GM21737 (cell line): ENCODE measurements at regions not wholly inside any gene's neighbourhood (a gene's known extent, or its start where the extent isn't known, plus 50 kb on each side); places are given as distances from the start of the nearest gene placed in this dataset.

Experiments
- ATAC-seq: cut with Tn5 transposase; IDR thresholded peaks from one replicate; pipeline ENCODE4 v1.9.1; 2021; ENCODE audit warnings: mild to moderate bottlenecking, moderate library complexity; ENCODE audit not compliant: unreplicated experiment

DNA sequence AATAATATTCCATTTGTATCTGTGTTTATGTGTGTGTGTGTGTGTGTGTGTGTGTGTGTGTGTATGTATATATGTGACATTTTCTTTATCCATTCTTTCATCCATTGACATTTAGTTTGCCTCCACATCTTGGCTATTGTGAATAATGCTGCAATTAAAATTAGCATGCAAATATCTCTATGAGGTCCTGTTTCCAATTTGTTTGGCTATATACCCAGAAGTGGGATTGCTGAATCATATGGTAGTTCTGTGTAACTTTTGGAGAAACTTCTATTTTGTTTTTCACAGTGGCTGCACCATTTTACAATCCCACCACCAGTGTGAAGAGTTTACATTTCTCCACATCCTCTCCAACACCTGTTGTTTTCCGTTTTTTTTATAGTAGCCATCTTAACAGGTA, 53.1 kb downstream of the CH25H start:
- ATAC-seq = no peak

DNA sequence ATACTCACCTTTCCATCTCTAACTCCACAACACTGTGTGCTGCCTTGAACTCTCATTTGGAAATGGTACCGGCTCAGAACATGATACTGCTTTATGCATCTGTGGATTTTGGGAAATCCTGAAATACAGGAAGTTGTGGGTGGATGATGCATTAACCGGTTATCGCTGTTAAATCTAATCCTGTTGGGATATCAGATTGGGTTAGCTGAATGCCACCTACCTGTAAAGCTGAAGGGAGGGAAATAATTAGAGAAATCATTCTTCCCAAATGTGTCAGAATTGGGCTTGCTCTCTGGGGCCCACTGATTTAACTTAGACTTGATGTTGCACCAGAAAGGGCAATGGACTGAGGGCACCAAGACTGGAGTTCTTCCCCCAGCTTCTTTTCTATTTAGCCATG, 54.0 kb downstream of the CH25H start:
- ATAC-seq = no peak

DNA sequence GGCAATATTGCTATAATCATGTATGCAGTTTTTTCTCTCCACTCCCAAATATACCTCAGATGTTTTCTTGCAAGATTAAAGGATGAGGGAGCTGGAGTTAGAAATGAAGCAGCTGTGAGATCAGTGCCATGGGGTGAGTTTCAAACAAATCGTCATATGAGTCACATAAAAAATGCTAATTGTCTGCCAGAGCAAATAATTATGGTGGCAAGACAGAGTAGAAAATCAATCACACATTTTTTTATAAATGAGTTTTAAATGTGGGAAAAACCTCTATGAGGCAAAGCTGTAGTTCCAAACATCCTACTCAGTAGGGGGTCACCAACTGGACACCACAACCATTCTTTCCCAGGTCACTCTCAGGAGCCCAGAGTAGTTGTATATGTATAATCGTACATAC, 55.3 kb downstream of the CH25H start:
- no peak for ATAC-seq

DNA sequence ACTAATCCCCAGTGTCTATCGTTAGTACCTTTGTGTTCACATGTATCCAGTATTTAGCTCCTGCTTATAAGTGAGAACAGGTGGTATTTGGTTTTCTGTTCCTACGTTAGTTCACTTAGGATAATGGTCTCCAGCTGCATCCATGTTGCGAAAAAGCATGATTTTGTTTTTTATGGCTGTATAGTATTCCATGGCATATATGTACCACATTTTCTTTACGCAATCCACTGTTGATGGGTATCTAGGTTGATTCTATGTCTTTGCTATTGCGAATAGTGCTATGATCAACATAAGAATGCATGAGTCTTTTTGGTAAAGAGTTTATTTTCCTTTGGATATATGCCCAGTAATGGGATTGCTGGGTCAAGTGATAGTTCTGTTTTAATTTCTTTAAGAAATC, 59.1 kb downstream of the CH25H start:
- ATAC-seq = no peak

DNA sequence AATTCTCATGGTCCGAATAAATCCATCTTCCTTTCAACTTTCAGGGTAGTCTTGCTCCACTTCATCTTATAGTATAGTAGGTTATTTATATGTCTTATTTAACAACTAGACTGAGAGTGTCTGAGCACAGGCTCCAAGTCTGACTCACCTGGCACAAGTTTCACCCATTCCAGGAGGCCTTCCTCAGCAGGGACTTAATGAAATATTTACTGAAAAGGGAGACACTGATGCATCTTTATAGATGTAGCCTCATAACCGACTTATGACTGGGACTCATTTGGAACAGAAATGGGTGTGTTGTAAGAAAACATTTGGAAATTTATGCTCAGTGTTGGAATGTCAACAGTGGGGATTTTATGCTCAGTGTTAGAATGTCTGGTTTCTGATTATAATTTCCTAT, 59.9 kb downstream of the CH25H start:
- no peak for ATAC-seq

DNA sequence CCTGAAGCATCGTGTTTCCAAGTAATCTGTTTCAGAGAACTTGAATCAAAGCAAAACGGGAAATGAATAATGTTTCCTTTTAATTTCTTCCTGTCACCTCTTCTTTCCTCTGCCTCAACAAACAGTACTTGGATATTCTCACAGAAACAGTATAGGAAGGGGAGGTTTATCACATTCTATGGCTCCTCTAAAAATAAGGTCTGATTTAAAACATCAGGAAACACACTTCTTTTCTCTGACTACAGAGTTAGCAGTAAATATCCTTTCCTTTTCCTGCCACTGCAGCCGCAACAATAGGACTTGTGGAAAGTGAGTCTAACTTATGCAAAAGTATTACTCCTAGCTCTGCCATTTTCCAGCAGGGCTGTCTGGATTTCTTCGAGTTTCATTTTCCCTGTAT, 62.3 kb downstream of the CH25H start:
- ATAC-seq = no peak

DNA sequence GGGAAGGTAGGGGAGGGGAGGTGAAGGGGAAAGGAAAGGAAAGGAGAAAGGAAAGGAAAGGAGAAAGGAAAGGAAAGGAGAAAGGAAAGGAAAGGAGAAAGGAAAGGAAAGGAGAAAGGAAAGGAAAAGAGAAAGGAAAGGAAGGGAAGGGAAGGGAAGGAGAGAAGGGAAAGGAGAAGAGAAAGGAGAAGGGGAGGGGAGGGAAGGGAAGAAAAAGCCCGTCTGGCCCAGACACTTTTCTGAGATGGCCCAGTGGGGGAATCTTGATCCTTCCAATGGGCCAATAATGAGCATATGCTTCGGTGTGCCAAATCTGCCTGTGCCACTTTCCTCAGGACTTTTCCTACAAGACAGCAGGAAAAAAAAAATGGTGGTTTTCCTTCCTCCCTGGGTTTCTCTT, 64.5 kb downstream of the CH25H start:
- no peak for ATAC-seq

DNA sequence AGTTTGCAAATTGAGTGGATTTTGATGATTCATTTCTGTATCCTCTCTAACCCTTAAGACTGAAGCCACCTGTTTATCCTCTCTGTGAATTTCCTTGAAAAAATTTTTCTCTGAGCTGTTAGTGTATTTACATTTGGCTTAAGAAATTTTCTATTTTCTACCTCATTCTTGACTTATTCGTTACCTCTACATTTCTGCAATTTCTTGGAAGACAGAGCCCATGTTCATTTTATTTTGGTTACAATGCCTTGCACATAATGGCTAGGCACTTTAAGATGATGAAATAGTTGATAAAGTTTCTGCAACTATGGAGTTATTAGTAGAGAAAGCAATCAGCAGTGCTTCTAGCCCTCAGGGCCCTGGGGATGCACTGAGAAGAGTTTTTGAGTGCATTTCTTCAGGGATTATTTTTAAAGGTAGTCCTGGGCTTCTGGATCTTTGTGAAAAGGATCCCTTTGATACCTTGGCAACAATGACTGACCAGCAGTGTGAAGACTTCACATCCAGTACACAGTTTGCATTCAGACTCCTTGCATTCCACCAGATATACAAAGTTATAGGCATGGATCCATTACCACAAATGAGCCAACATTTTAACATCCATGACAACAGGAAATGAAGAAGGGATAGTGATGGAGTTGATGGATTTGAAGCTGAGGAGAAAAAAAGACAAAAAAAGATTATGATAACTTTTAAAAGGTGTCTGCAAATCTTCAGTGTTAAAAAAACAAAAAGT, 68.2 kb downstream of the CH25H start:
- no peak for ATAC-seq

DNA sequence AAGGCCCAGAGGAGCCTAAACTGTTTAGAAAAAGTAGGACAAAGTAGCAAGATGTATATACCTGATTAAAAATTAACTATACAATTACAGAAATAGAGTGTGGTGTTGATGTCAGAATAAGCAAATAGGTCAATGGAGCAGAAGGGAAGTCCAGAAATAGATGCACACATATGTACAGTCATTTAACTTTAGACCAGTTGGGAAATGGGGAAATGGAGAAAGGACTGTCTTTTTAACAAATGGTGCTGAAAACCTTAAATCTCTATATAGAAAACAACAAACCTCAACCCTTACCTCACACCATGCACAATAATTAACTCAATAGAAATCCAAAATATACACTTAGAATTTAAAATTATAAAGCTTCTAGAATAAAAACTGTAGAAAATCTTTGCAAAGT, 72.2 kb downstream of the CH25H start:
- peak; percentile 69 for ATAC-seq

DNA sequence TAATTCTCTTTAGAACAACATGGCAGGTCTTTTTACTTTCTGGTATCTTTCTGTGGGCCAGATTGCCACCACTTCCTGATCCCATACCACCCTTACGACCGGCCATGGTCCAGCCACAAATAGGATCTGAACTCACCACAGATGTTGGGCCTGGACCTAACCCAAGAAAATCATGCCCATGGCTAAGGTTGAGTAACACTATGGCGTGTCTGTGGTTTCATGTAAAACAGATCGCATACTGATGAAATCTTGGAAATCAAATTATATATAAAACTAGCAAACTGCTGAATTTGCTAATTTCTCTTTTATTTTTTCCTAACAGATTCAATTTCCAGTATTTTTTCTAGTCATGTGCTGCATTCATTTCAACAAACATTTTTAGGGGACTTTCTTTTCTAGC, 77.2 kb downstream of the CH25H start:
- ATAC-seq = no peak

DNA sequence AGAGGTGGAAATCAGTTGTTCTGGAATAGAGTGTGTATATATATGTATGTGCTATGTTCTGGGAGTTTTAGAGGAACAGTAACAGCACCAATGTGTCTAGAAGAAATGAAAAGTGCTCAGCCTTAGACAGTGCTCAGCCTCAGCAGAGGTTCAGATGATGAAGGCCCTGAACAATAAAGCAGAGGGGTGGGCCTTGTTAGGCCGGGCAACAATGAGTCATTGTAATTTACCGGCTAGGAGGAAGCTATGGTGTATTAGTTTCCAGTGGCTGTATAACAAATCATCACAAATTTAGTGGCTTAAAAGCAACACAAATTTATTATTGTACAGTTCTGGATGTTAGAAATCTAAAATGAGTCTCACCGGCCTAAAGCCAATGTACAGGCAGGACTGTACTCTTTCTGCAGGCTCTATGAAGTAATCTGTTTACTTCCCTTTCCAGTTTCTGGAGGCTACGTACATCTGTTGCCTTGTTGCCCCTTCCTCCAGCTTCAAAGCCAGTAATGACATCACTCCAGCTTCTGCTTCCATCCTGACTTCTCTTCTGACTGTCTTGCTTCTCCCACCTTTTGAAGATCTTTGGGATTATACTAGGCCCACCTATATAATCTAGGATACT, 84.6 kb downstream of the CH25H start:
- no peak for ATAC-seq

DNA sequence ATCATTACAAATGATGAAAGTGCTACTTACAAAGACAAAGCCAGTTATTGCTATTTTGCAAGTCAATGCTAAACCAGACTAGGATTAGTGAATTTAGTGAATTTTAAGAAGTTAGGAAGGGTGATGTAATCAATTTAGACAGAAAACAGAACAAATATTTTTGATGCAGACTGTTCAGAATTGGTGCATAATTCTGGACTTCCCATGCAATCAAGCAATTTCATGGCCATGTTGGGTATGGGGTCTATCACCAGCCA, 85.4 kb downstream of the CH25H start:
- no peak for ATAC-seq

DNA sequence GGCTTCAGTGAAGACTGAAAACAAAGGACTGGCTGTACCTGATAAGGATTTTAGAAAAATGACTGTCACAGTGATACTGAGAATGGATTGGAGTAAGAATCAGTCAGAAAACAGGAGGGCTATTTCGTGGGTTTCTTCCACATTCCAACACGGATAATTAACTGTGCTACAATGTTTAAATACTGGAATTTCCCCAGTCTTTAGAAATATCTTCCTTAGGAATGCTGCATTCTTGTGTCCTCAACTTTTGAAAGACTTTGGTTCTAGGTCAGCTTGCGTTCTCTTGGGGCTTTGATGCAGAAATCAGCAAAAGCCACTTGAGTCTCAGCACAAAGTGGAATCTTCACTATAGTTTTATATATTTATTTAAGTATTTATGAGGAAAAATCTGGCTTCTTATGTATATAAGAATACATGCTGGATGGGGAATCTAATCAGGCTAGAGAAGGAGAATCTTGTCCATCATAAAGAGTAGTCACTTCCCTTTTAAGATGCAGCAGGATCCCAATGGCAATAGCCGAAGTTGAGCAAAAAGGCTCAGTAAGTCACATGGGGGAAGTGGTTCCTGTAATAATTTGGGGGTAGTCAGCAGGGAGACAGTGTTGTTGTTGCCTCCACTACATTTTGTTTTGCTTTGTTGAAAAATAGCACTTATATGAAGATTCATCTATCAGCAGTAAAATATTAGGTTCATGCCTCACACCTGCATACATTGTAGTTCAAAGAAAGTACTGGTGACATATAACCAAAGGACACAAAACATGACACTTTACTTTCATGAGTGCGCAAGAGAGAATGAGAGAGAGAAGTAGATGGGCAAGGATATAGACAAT, 86.0 kb downstream of the CH25H start:
- no peak for ATAC-seq

DNA sequence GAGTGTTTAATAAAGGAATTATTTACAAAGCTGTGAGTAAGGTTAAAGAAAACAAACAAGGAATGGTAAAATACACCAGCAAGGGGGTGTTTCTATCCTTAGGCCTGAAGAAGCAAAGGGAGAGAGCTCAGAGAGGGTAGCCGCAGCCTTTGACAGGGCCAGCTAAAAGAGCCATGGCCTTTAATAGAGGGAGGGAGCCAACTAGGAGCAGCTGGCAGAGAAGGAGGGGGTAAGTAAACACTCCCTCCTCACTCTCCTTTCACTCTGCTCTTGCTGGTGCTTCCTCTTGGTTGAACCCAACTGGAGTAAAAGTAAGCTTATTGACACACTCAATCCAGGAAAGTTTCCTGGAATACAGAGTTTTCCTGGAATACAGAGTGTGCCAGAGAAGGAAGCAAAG, 87.5 kb downstream of the CH25H start:
- no peak for ATAC-seq

DNA sequence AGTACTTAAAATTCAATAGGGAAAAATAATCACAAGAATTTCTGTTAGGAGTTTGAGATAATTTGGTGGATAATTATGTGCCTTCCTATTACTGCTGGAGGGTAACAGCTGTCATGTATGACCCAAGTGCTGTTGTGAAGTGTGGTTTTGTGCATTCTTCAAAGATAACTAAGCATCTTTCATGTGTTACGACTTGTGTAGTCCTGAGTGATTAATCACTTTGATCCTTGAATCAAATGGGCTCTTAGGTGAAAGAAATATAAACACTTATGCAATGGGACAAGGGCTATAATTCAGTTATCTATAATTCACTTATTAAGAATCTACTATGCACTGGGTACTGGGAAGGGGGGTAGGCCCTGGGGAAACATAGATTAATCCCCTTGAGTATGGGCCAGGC, 89.0 kb downstream of the CH25H start:
- no peak for ATAC-seq

DNA sequence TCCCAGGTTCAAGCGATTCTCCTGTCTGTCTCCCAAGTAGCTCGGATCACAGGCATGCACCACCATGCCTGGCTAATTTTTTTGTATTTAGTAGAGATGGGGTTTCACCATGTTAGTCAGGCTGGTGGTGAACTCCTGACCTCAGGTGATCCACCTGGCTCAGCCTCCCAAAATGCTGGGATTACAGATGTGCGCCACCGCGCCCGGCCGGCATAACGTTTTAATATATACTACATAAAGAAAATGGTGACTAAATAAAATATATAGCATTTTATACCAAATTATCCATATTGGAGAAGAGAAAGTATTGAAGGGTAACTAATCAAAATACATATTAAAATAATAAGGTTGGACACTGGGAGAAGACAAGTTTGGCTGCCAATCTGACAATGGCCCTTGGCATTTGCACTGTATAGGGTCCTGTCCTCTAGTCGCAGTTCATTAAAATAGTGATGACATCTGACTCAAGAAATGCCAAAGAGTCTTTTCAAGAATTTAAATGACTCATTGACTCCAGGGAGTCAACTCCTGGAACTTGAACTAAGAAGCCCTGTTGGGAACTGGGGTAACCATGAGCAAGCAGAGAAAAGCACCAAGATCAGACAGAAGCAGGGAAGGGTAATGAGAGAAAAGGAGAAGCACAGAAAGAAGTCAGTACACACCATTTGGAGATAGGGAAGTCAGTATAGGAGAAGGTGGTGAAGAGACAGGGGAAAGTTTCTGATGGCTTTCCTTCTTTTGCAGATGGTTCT, 91.1 kb downstream of the CH25H start:
- no peak for ATAC-seq

DNA sequence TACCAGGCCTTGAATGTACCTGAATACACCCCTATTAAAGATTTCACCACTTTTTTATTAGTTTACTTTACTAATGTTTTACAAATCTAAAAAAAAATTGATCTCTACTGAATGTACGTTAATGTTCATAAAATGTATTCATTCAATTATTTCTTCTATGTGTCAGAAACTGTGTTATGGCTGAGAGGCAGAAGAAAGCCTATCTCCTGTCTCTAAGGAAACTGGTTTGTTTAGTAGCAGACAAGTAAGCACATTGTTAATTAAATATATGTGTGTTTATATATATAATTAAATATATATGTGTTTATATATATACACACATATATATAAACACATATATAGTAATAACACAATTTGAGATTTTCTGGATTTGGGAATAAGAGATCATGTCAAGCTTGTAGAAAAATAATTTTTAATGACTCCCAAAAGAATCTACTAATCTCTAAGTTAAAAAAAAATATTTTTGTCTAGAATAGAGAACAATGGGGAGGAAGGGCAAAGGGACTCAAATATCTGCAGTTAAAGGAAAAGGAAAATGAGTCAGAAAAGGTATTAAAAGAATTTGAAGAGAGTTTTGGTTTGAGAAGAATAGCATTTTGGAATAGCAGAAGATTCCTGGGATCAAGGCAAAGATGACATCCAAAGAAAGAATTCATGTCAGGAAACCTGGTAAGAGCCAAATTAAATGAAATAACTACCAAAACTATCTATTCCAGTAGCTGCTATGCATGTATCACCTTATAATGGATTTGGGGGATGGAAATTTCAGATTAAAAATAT, 92.1 kb downstream of the CH25H start:
- ATAC-seq = no peak

DNA sequence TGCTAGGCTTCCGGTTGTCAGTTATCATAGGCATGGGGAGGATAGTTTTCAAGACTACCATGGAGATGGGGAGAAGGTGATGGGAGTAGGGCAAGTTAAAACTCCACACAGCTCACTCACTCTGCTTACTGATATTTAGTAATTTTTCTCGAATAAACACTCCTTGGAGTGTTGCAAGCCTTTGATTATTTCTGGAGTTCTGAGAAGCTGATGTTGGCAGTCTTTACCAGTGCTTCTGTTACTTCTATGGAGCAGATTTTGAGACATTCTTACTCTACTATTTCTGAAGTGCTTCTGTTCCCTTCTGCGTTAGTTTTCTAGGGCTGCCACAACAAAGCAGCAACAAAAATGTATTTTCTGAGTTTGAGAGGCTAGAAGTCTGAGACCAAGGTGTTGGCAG, 104.4 kb downstream of the CH25H start:
- no peak for ATAC-seq

DNA sequence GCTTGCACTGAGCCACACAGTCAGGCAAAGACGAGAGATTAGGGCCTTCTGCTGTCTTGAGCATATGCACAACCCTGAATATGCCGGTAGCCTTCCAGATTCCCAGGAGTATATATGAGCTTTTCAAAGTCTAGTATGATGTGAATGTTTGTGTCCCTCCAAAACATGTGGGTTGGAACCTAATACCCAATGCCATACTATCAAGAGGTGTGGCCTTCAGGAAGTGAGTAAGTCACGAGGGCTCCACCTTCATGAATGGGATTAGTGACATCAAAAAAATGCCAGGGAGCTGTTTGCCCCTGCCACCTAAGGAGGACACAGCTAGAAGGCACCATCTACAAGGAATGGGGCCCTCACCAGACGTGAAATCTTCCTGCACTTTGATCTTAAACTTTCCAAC, 105.2 kb downstream of the CH25H start:
- ATAC-seq = no peak

DNA sequence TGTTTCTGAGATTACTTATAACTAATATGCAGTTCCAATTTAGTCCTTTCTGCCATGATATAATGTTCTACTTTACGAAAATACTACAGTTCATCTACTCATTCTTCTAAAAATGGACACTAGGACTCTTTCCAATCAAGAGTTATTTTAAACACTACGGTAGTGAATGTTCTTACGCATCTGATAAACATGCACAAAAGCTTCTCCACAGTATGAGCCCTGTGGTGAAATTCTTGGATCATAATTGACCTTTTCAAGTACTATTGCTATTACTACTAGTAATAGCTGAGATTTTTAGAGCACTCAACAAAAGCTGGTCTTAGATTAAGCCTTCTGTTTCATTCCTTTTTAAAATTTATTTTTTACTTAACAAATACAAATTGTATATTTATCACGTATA, 106.4 kb downstream of the CH25H start:
- ATAC-seq = no peak

DNA sequence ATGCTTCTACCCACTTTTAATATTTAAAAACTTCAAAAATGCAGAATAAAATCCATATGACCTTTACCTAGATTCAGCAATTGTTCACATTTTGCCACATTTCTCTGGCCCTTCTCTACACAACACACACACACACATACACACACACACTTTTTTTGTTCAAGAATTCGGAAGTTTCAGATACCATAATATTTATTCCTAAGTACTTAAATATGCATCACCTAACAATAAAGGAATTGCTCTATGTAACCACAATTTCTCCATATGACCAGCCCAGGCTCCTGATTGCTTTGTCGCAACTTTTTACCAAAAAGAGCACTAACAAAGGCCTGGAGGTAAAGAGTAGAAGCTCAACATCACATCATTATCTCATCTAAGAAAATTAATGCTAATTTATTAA, 106.6 kb downstream of the FAS start:
- ATAC-seq = no peak
